ENCODE measurements at regions not wholly inside any gene's neighbourhood (a gene's known extent, or its start where the extent isn't known, plus 50 kb on each side); places are given as distances from the start of the nearest gene placed in this dataset.

GRCh38 chr5:17150531-17150930 is 66.9 kb upstream of the BASP1 start:
- TF ChIP-seq FOXM1 (IDR thresholded peaks at IDR 0.05; ENCODE audit: borderline replicate concordance, low read depth): no peak
- TF ChIP-seq EP300 (IDR thresholded peaks at IDR 0.05; ENCODE audit: borderline replicate concordance): no peak
- no peak for TF ChIP-seq TEAD4 (IDR thresholded peaks at IDR 0.05)
- TF ChIP-seq REST (IDR thresholded peaks at IDR 0.05; ENCODE audit: low read depth): no peak
- TF ChIP-seq TCF12 (IDR thresholded peaks at IDR 0.05; ENCODE audit: low read depth): no peak
- no peak for TF ChIP-seq ZBTB7A (IDR thresholded peaks at IDR 0.05; ENCODE audit: low read depth)
- no peak for TF ChIP-seq TAF1 (IDR thresholded peaks at IDR 0.05; ENCODE audit: low read depth)
- no peak for TF ChIP-seq RAD21 (IDR thresholded peaks at IDR 0.05; ENCODE audit: low read depth)
- TF ChIP-seq YY1 (IDR thresholded peaks at IDR 0.05; ENCODE audit: low read depth): no peak
- no peak for TF ChIP-seq CEBPB (IDR thresholded peaks at IDR 0.05)
- TF ChIP-seq MAX (IDR thresholded peaks at IDR 0.05): no peak
- no peak for TF ChIP-seq USF1 (IDR thresholded peaks at IDR 0.05)
- no peak for TF ChIP-seq NFIC (IDR thresholded peaks at IDR 0.05)
- no peak for TF ChIP-seq CREB1 (IDR thresholded peaks at IDR 0.05; ENCODE audit: low read depth)

All from Ishikawa (cell line).